Adrenal gland (tissue), 9 donors: ENCODE measurements at regions not wholly inside any gene's neighbourhood (a gene's known extent, or its start where the extent isn't known, plus 50 kb on each side); places are given as distances from the start of the nearest gene placed in this dataset.

ENCODE experiments used
- DNase-seq, 7 donors: peaks; one replicate each; pipeline ENCODE4 v3.0.0-alpha.2; 2019 to 2020
- H3K27ac ChIP-seq, 5 donors: fragments of 200-600 bp; sonication (generic) in 4 of 5; 1 replicate in 3 of 5; 2 replicates in 2 of 5; pipeline versions ENCODE4 v1.5.1 to v1.8.0; 2016 to 2020; ENCODE audit warnings: mild to moderate bottlenecking in 1 of 5
- H3K27me3 ChIP-seq: fragments of 200-600 bp; 2 replicates; pipeline ENCODE4 v1.8.0; 2021
- H3K36me3 ChIP-seq, 2 donors: fragments of 200-600 bp; replicated peaks in 1 of 2; 1 replicate in 1 of 2; 2 replicates in 1 of 2; pipeline versions ENCODE4 v1.5.1 to v1.8.0; 2018 to 2022
- H3K4me1 ChIP-seq, 2 donors: fragments of 200-600 bp; replicated peaks in 1 of 2; 1 replicate in 1 of 2; 2 replicates in 1 of 2; pipeline versions ENCODE4 v1.5.1 to v1.8.0; 2018 to 2021
- H3K4me3 ChIP-seq, 4 donors: fragments of 200-600 bp; sonication (generic) in 3 of 4; one replicate each; pipeline ENCODE4 v1.5.1; 2016 to 2018
- H3K9me3 ChIP-seq, 3 donors: fragments of 200-600 bp; sonication (generic) in 1 of 3; replicated peaks in 1 of 3; 1 replicate in 2 of 3; 2 replicates in 1 of 3; pipeline versions ENCODE4 v1.5.1 to v1.8.0; 2016 to 2021
- CTCF ChIP-seq, 6 experiments: fragments of 450-650 bp in 4 of 6; fragments of 200-600 bp in 2 of 6; sonication (generic) in 1 of 6; IDR thresholded peaks; 1 replicate in 5 of 6; 2 replicates in 1 of 6; pipeline versions ENCODE4 v1.5.1 to v1.8.0; 2016 to 2021; ENCODE audit warnings: antibody characterized with exemption in 6 of 6, mild to moderate bottlenecking in 2 of 6, moderate library complexity in 1 of 6
- POLR2A ChIP-seq, 2 donors: fragments of 450-650 bp; IDR thresholded peaks; one replicate each; pipeline ENCODE4 v1.6.1; 2017; ENCODE audit warnings: antibody characterized with exemption in 2 of 2, mild to moderate bottlenecking in 2 of 2, moderate library complexity in 1 of 2
- WGBS, 4 donors: extraction: QIAGEN DNeasy Blood & Tissue Kit in 2 of 4; methylation state at CpG; one replicate each; pipeline versions ENCODE4 v1.1.5 to v1.1.7; 2013 to 2017; 5-methylcytosine and 5-hydroxymethylcytosine counted together
- intact Hi-C, 2 donors: fragments of 100-400 bp; cut with DNase I; formaldehyde crosslinking; loops; one replicate each; pipeline versions ENCODE4 v1.14.1 to v1.15.0; 2022 to 2023
- donor health status: healthy with polysubstance abuse.
- donor health status: Bipolar disorder and iron deficiency.
- donor health status: DM: yes; HTN: yes; CAD: no.
- donor health status: DM: no; HTN: no; CAD: no.
- donor health status: DM: no; HTN: no; CAD: no.

GRCh38 chr16:13781169-13781564, 138.8 kb upstream of the ERCC4 start:
- Histone ChIP-seq H3K9me3 (no peaks in the 10 kb centered on the region), H3K4me1 (no peaks in the 10 kb centered on the region), H3K27me3 (no peaks in the 10 kb centered on the region), H3K4me3 (no peak overlapping the region), H3K27ac (no peak overlapping the region), H3K36me3 (no peaks in the 10 kb centered on the region)
- no peak for DNase-seq
- intact Hi-C loops, result no loop called here
- TF ChIP-seq CTCF (IDR thresholded peaks at IDR 0.05) (no peak), POLR2A (IDR thresholded peaks at IDR 0.05) (no peak)
- 63 to 78% (median 74%) methylated on average over 7 of the region's 7 CpGs for WGBS, 4 donors

GRCh38 chr16:13781575-13782338, 138.2 kb upstream of the ERCC4 start:
- WGBS, 4 donors, result 45 to 65% (median 50%) methylated on average over 8 of the region's 8 CpGs
- no peaks in the 10 kb centered on the region for H3K9me3 ChIP-seq
- H3K27me3 ChIP-seq, result no peaks in the 10 kb centered on the region
- DNase-seq, result no peak
- TF ChIP-seq CTCF (IDR thresholded peaks at IDR 0.05), result no peak
- H3K4me1 ChIP-seq, result no peaks in the 10 kb centered on the region
- no peak overlapping the region for H3K4me3 ChIP-seq
- intact Hi-C loops, result no loop called here
- no peaks in the 10 kb centered on the region for H3K36me3 ChIP-seq
- H3K27ac ChIP-seq, result no peak overlapping the region

GRCh38 chr16:13791095-13791494, 128.9 kb upstream of the ERCC4 start:
- DNase-seq, result no peak
- H3K4me3 ChIP-seq, result no peak overlapping the region

GRCh38 chr16:13793841-13794409, 126.0 kb upstream of the ERCC4 start:
- H3K27ac ChIP-seq, result no peak overlapping the region

More at GRCh38 chr16:13791095-13791494, 128.9 kb upstream of the ERCC4 start:
- 62 to 73% (median 69%) methylated on average over 4 of the region's 4 CpGs for WGBS, 4 donors
- no peak overlapping the region for H3K27ac ChIP-seq
- H3K27me3 ChIP-seq, result no peaks in the 10 kb centered on the region
- no peaks in the 10 kb centered on the region for H3K9me3 ChIP-seq
- H3K36me3 ChIP-seq, result no peaks in the 10 kb centered on the region
- TF ChIP-seq POLR2A (IDR thresholded peaks at IDR 0.05) (no peak), CTCF (IDR thresholded peaks at IDR 0.05) (no peak)
- no peaks in the 10 kb centered on the region for H3K4me1 ChIP-seq
- intact Hi-C loops, result no loop called here

More at GRCh38 chr16:13793841-13794409, 126.0 kb upstream of the ERCC4 start:
- intact Hi-C loops, result no loop called here
- WGBS, 4 donors, result 16 to 26% (median 17%) methylated on average over 2 to 3 of the region's 3 CpGs
- H3K27me3 ChIP-seq, result no peaks in the 10 kb centered on the region
- peak in 2 of 7 donors; percentile 7 to 20 for DNase-seq
- H3K36me3 ChIP-seq, result no peaks in the 10 kb centered on the region
- no peak overlapping the region for H3K4me3 ChIP-seq
- TF ChIP-seq POLR2A (IDR thresholded peaks at IDR 0.05) (no peak), CTCF (IDR thresholded peaks at IDR 0.05) (no peak)
- H3K4me1 ChIP-seq, result no peaks in the 10 kb centered on the region
- no peaks in the 10 kb centered on the region for H3K9me3 ChIP-seq
